ENCODE measurements at regions not wholly inside any gene's neighbourhood (a gene's known extent, or its start where the extent isn't known, plus 50 kb on each side); places are given as distances from the start of the nearest gene placed in this dataset.
"Not testable (repeated sequence)": the region's sequence is repeated elsewhere in the genome, so short reads cannot be mapped to it uniquely, and the experiment has no call there.

GRCh38 chr5:97579977-97580376, 396.9 kb upstream of the RIOK2 start:
- DNase-seq; H3K9me3 ChIP-seq (ENCODE audit: control insufficient read depth, low read length); intact Hi-C loops (cut with DNase I); H3K36me3 ChIP-seq (ENCODE audit: control insufficient read depth in 1 of 2, insufficient read depth in 2 of 2, low read length in 1 of 2); ATAC-seq (ENCODE audit: low FRiP score); H3K27me3 ChIP-seq (ENCODE audit: control insufficient read depth in 1 of 2, insufficient read depth in 2 of 2, low read length in 1 of 2); H3K27ac ChIP-seq (ENCODE audit: low read depth in 1 of 2, low read length in 2 of 2); H3K4me3 ChIP-seq (ENCODE audit: low read length in 2 of 2); H3K4me1 ChIP-seq (ENCODE audit: control insufficient read depth in 1 of 2, insufficient read depth in 2 of 2, low read length in 2 of 2): not testable (repeated sequence)
- 93 to 96% methylated on average over 23 to 29 of the region's 29 CpGs for WGBS, 2 donors

GRCh38 chr5:97580746-97581145, 397.7 kb upstream of the RIOK2 start:
- 92 to 96% methylated on average over 2 of the region's 2 CpGs for WGBS, 2 donors
- no peaks in the 10 kb centered on the region for H3K36me3 ChIP-seq (ENCODE audit: control insufficient read depth in 1 of 2, insufficient read depth in 2 of 2, low read length in 1 of 2)
- DNase-seq (no peak), ATAC-seq (ENCODE audit: low FRiP score) (no peak)
- H3K4me3 ChIP-seq (ENCODE audit: low read length in 2 of 2), result no peak overlapping the region
- H3K4me1 ChIP-seq (ENCODE audit: control insufficient read depth in 1 of 2, insufficient read depth in 2 of 2, low read length in 2 of 2), result no peaks in the 10 kb centered on the region
- H3K27ac ChIP-seq (ENCODE audit: low read depth in 1 of 2, low read length in 2 of 2), result no peak overlapping the region
- intact Hi-C loops (cut with DNase I), result no loop called here
- no peaks in the 10 kb centered on the region for H3K27me3 ChIP-seq (ENCODE audit: control insufficient read depth in 1 of 2, insufficient read depth in 2 of 2, low read length in 1 of 2)
- no peaks in the 10 kb centered on the region for H3K9me3 ChIP-seq (ENCODE audit: control insufficient read depth, low read length)

GRCh38 chr5:97591781-97592180, 408.7 kb upstream of the RIOK2 start:
- H3K27ac ChIP-seq (ENCODE audit: low read depth in 1 of 2, low read length in 2 of 2), result no peak overlapping the region
- H3K4me1 ChIP-seq (ENCODE audit: control insufficient read depth in 1 of 2, insufficient read depth in 2 of 2, low read length in 2 of 2), result no peaks in the 10 kb centered on the region
- no peak for ATAC-seq (ENCODE audit: low FRiP score)
- H3K9me3 ChIP-seq (ENCODE audit: control insufficient read depth, low read length), result peaks cover 1% of the 10 kb centered on the region
- no peaks in the 10 kb centered on the region for H3K36me3 ChIP-seq (ENCODE audit: control insufficient read depth in 1 of 2, insufficient read depth in 2 of 2, low read length in 1 of 2)
- no peak for DNase-seq
- intact Hi-C loops (cut with DNase I), result no loop called here
- H3K27me3 ChIP-seq (ENCODE audit: control insufficient read depth in 1 of 2, insufficient read depth in 2 of 2, low read length in 1 of 2), result no peaks in the 10 kb centered on the region
- WGBS, 2 donors, result 58 to 77% methylated on average over 1 of the region's 1 CpG
- no peak overlapping the region for H3K4me3 ChIP-seq (ENCODE audit: low read length in 2 of 2)

GRCh38 chr5:97600486-97600885, 417.4 kb upstream of the RIOK2 start:
- intact Hi-C loops (cut with DNase I), result no loop called here
- H3K9me3 ChIP-seq (ENCODE audit: control insufficient read depth, low read length), result peaks cover 3% of the 10 kb centered on the region
- DNase-seq, result no peak
- H3K4me3 ChIP-seq (ENCODE audit: low read length in 2 of 2), result no peak overlapping the region
- no peaks in the 10 kb centered on the region for H3K4me1 ChIP-seq (ENCODE audit: control insufficient read depth in 1 of 2, insufficient read depth in 2 of 2, low read length in 2 of 2)
- H3K36me3 ChIP-seq (ENCODE audit: control insufficient read depth in 1 of 2, insufficient read depth in 2 of 2, low read length in 1 of 2), result no peaks in the 10 kb centered on the region
- no peak overlapping the region for H3K27ac ChIP-seq (ENCODE audit: low read depth in 1 of 2, low read length in 2 of 2)
- no peak for ATAC-seq (ENCODE audit: low FRiP score)
- no peaks in the 10 kb centered on the region for H3K27me3 ChIP-seq (ENCODE audit: control insufficient read depth in 1 of 2, insufficient read depth in 2 of 2, low read length in 1 of 2)

- Histone ChIP-seq H3K27ac (ENCODE audit: low read depth in 1 of 2, low read length in 2 of 2) (no peak overlapping the region), H3K27me3 (ENCODE audit: control insufficient read depth in 1 of 2, insufficient read depth in 2 of 2, low read length in 1 of 2) (no peaks in the 10 kb centered on the region), H3K36me3 (ENCODE audit: control insufficient read depth in 1 of 2, insufficient read depth in 2 of 2, low read length in 1 of 2) (no peaks in the 10 kb centered on the region), H3K9me3 (ENCODE audit: control insufficient read depth, low read length) (peaks cover 3% of the 10 kb centered on the region), H3K4me3 (ENCODE audit: low read length in 2 of 2) (no peak overlapping the region), H3K4me1 (ENCODE audit: control insufficient read depth in 1 of 2, insufficient read depth in 2 of 2, low read length in 2 of 2) (no peaks in the 10 kb centered on the region)
- WGBS, 2 donors, result 7 to 21% methylated on average over 3 of the region's 3 CpGs
- ATAC-seq (ENCODE audit: low FRiP score) (no peak), DNase-seq (no peak)
- intact Hi-C loops (cut with DNase I), result no loop called here
These were observed 418.6 kb upstream of the RIOK2 start for GRCh38 chr5:97601651-97602050.

- H3K27ac ChIP-seq (ENCODE audit: low read depth in 1 of 2, low read length in 2 of 2), result no peak overlapping the region
- no peak for ATAC-seq (ENCODE audit: low FRiP score)
- H3K27me3 ChIP-seq (ENCODE audit: control insufficient read depth in 1 of 2, insufficient read depth in 2 of 2, low read length in 1 of 2), result no peaks in the 10 kb centered on the region
- no peak for DNase-seq
- no peak overlapping the region for H3K4me3 ChIP-seq (ENCODE audit: low read length in 2 of 2)
- intact Hi-C loops (cut with DNase I), result no loop called here
- peaks cover 1% of the 10 kb centered on the region for H3K9me3 ChIP-seq (ENCODE audit: control insufficient read depth, low read length)
- no peaks in the 10 kb centered on the region for H3K4me1 ChIP-seq (ENCODE audit: control insufficient read depth in 1 of 2, insufficient read depth in 2 of 2, low read length in 2 of 2)
- no peaks in the 10 kb centered on the region for H3K36me3 ChIP-seq (ENCODE audit: control insufficient read depth in 1 of 2, insufficient read depth in 2 of 2, low read length in 1 of 2)
These were observed 423.5 kb upstream of the RIOK2 start for GRCh38 chr5:97606531-97606930.

- no peaks in the 10 kb centered on the region for H3K36me3 ChIP-seq (ENCODE audit: control insufficient read depth in 1 of 2, insufficient read depth in 2 of 2, low read length in 1 of 2)
- ATAC-seq (ENCODE audit: low FRiP score), result no peak
- H3K27ac ChIP-seq (ENCODE audit: low read depth in 1 of 2, low read length in 2 of 2), result no peak overlapping the region
- 71 to 76% methylated on average over 4 of the region's 4 CpGs for WGBS, 2 donors
- intact Hi-C loops (cut with DNase I), result no loop called here
- H3K9me3 ChIP-seq (ENCODE audit: control insufficient read depth, low read length), result no peaks in the 10 kb centered on the region
- H3K27me3 ChIP-seq (ENCODE audit: control insufficient read depth in 1 of 2, insufficient read depth in 2 of 2, low read length in 1 of 2), result no peaks in the 10 kb centered on the region
- H3K4me1 ChIP-seq (ENCODE audit: control insufficient read depth in 1 of 2, insufficient read depth in 2 of 2, low read length in 2 of 2), result no peaks in the 10 kb centered on the region
- no peak overlapping the region for H3K4me3 ChIP-seq (ENCODE audit: low read length in 2 of 2)
- DNase-seq, result no peak
These were observed 425.5 kb upstream of the RIOK2 start for GRCh38 chr5:97608501-97608900.

- ATAC-seq (ENCODE audit: low FRiP score), result no peak
- WGBS, 2 donors, result 68 to 97% methylated on average over 1 of the region's 1 CpG
- intact Hi-C loops (cut with DNase I), result no loop called here
- Histone ChIP-seq H3K36me3 (ENCODE audit: control insufficient read depth in 1 of 2, insufficient read depth in 2 of 2, low read length in 1 of 2) (no peaks in the 10 kb centered on the region), H3K27ac (ENCODE audit: low read depth in 1 of 2, low read length in 2 of 2) (no peak overlapping the region), H3K27me3 (ENCODE audit: control insufficient read depth in 1 of 2, insufficient read depth in 2 of 2, low read length in 1 of 2) (no peaks in the 10 kb centered on the region), H3K9me3 (ENCODE audit: control insufficient read depth, low read length) (no peaks in the 10 kb centered on the region), H3K4me3 (ENCODE audit: low read length in 2 of 2) (no peak overlapping the region), H3K4me1 (ENCODE audit: control insufficient read depth in 1 of 2, insufficient read depth in 2 of 2, low read length in 2 of 2) (no peaks in the 10 kb centered on the region)
- DNase-seq, result no peak
These were observed 435.7 kb upstream of the RIOK2 start for GRCh38 chr5:97618721-97619120.

GRCh38 chr5:97623441-97623840, 440.4 kb upstream of the RIOK2 start:
- H3K4me1 ChIP-seq (ENCODE audit: control insufficient read depth in 1 of 2, insufficient read depth in 2 of 2, low read length in 2 of 2), result no peaks in the 10 kb centered on the region
- no peak for ATAC-seq (ENCODE audit: low FRiP score)
- no peak overlapping the region for H3K4me3 ChIP-seq (ENCODE audit: low read length in 2 of 2)
- no peaks in the 10 kb centered on the region for H3K36me3 ChIP-seq (ENCODE audit: control insufficient read depth in 1 of 2, insufficient read depth in 2 of 2, low read length in 1 of 2)
- no peak for DNase-seq
- H3K9me3 ChIP-seq (ENCODE audit: control insufficient read depth, low read length), result no peaks in the 10 kb centered on the region
- 69 to 77% methylated on average over 3 of the region's 3 CpGs for WGBS, 2 donors
- no peak overlapping the region for H3K27ac ChIP-seq (ENCODE audit: low read depth in 1 of 2, low read length in 2 of 2)
- intact Hi-C loops (cut with DNase I), result no loop called here
- no peaks in the 10 kb centered on the region for H3K27me3 ChIP-seq (ENCODE audit: control insufficient read depth in 1 of 2, insufficient read depth in 2 of 2, low read length in 1 of 2)

- Histone ChIP-seq H3K9me3 (ENCODE audit: control insufficient read depth, low read length) (no peaks in the 10 kb centered on the region), H3K4me3 (ENCODE audit: low read length in 2 of 2) (no peak overlapping the region), H3K4me1 (ENCODE audit: control insufficient read depth in 1 of 2, insufficient read depth in 2 of 2, low read length in 2 of 2) (no peaks in the 10 kb centered on the region), H3K27me3 (ENCODE audit: control insufficient read depth in 1 of 2, insufficient read depth in 2 of 2, low read length in 1 of 2) (no peaks in the 10 kb centered on the region), H3K27ac (ENCODE audit: low read depth in 1 of 2, low read length in 2 of 2) (no peak overlapping the region), H3K36me3 (ENCODE audit: control insufficient read depth in 1 of 2, insufficient read depth in 2 of 2, low read length in 1 of 2) (no peaks in the 10 kb centered on the region)
- intact Hi-C loops (cut with DNase I), result no loop called here
- no peak for ATAC-seq (ENCODE audit: low FRiP score)
- no peak for DNase-seq
These were observed 441.8 kb upstream of the RIOK2 start for GRCh38 chr5:97624886-97625285.

All from aorta (tissue), 5 donors.